ENCODE measurements at regions not wholly inside any gene's neighbourhood (a gene's known extent, or its start where the extent isn't known, plus 50 kb on each side); places are given as distances from the start of the nearest gene placed in this dataset.
"Not testable (repeated sequence)": the region's sequence is repeated elsewhere in the genome, so short reads cannot be mapped to it uniquely, and the experiment has no call there.

DNA sequence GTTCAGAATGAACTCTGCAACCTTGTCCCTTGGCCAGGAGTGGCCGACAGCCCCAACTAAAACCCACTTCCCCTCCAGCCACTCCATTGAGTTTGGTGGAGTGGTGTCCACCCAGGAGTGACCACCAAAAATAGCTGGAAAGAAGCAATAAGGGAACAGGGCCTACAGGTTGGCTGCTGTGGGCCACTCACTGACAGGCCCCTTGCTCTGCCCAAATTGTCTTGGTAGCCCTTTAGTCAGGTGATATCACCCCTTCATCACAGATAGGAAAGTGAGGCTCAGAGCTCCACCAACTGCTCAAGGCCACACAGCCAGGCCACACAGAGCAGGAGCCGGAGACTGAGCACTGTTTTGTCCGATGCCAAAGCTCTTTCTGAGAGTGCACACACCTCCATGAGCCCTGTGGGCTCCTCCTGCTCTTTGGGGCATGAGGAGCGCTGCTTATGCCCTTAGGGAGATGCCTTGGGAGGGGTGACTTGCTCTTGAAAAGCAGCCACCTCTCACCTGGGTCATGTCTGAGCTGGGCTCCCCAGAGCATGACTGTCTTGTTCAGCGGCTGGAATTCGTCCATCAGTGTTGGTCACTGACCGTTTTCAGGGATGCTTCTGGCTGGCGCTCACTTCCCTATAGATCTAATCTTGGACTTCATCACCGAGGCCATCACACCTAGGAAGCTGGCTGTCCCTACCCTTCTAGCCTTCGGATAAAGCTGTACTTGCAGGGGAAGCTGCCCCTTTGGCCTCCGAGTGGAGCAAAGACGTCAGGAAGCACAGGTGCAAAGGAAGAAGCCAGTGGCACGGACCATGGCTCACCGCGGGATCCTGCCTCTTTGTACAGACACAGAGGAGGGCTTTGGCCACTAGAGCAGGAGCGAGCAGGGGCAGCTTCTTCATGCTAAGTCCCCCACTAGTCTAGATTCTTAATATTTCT lies 186.0 kb upstream of the ZNF469 start:
- Mint-ChIP-seq H3K36me3 (ENCODE audit: low read depth) (peaks cover 2% of the 10 kb centered on the region), H3K4me3 (ENCODE audit: unreplicated experiment) (no peak overlapping the region)
- no peak for DNase-seq (ENCODE audit: low spot score)

GRCh38 chr16:88197481-88198456 lies 185.0 kb upstream of the ZNF469 start:
- no peak for DNase-seq (ENCODE audit: low spot score)
- H3K36me3 Mint-ChIP-seq (ENCODE audit: low read depth): no peaks in the 10 kb centered on the region
- no peaks in the 10 kb centered on the region for H3K9me3 Mint-ChIP-seq (ENCODE audit: low read depth)
- peaks cover 15% of the 10 kb centered on the region for H3K4me1 Mint-ChIP-seq (ENCODE audit: low read depth)
- TF ChIP-seq, protein P1, sequence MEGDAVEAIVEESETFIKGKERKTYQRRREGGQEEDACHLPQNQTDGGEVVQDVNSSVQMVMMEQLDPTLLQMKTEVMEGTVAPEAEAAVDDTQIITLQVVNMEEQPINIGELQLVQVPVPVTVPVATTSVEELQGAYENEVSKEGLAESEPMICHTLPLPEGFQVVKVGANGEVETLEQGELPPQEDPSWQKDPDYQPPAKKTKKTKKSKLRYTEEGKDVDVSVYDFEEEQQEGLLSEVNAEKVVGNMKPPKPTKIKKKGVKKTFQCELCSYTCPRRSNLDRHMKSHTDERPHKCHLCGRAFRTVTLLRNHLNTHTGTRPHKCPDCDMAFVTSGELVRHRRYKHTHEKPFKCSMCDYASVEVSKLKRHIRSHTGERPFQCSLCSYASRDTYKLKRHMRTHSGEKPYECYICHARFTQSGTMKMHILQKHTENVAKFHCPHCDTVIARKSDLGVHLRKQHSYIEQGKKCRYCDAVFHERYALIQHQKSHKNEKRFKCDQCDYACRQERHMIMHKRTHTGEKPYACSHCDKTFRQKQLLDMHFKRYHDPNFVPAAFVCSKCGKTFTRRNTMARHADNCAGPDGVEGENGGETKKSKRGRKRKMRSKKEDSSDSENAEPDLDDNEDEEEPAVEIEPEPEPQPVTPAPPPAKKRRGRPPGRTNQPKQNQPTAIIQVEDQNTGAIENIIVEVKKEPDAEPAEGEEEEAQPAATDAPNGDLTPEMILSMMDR (IDR thresholded peaks at IDR 0.05): no peak
- H3K4me3 Mint-ChIP-seq (ENCODE audit: unreplicated experiment): no peak overlapping the region
- no peaks in the 10 kb centered on the region for H3K27me3 Mint-ChIP-seq (ENCODE audit: low read depth)
- H3K27ac Mint-ChIP-seq (ENCODE audit: unreplicated experiment): no peak overlapping the region

More for the DNA sequence above, 186.0 kb upstream of the ZNF469 start:
- Mint-ChIP-seq H3K9me3 (ENCODE audit: low read depth) (peaks cover 3% of the 10 kb centered on the region), H3K27me3 (ENCODE audit: low read depth) (no peaks in the 10 kb centered on the region), H3K4me1 (ENCODE audit: low read depth) (peaks cover 15% of the 10 kb centered on the region), H3K27ac (ENCODE audit: unreplicated experiment) (no peak overlapping the region)
- TF ChIP-seq, protein P1 (IDR thresholded peaks at IDR 0.05): no peak

GRCh38 chr16:88198457-88199295 lies 184.1 kb upstream of the ZNF469 start:
- not testable (repeated sequence) for H3K27ac Mint-ChIP-seq (ENCODE audit: unreplicated experiment); DNase-seq (ENCODE audit: low spot score); H3K4me3 Mint-ChIP-seq (ENCODE audit: unreplicated experiment); H3K27me3 Mint-ChIP-seq (ENCODE audit: low read depth); H3K9me3 Mint-ChIP-seq (ENCODE audit: low read depth); H3K36me3 Mint-ChIP-seq (ENCODE audit: low read depth)
- peaks cover 15% of the 10 kb centered on the region for H3K4me1 Mint-ChIP-seq (ENCODE audit: low read depth)

DNA sequence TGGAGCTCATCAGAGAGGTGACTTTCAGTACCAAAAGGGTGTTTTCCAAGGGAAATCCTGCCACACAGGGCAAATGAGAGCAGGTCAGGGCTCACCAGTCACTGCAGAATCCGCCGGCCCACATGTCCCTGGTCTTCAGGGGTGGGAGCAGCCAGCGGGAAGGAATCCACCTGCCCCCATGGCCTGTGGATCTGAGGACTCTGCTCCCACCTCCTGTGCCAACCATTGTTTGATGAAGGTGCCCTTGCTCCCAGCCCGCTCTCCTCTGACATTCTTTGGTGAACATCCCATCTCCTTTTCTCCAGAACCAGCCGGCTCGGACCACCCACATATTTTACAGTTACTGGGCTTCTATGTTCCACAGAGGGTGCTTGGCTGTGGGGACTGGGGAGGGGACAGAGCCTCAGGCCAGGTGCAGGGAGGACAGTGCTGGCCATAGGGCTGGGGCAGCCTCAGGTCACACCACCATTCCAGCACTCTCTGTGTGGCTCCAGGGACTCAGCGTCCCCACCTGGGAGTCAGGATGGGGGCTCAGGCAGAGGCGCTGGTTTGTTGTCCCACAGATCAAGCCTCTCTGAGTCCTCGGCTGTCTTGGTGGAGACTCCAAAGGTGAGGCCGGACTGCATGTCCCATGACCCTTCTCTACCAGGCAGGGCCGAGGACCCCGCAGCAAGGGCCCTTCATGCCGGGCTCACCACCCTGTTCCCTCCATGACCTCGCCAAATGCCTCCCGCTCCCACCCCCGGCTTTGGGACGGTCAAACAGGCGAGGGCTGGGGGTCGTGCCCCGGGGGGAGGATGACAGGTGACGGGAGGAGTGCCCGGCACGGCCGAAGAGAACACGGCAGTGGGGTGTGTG lies 183.2 kb upstream of the ZNF469 start:
- not testable (repeated sequence) for H3K4me3 Mint-ChIP-seq (ENCODE audit: unreplicated experiment); H3K9me3 Mint-ChIP-seq (ENCODE audit: low read depth); H3K4me1 Mint-ChIP-seq (ENCODE audit: low read depth); H3K27me3 Mint-ChIP-seq (ENCODE audit: low read depth); H3K36me3 Mint-ChIP-seq (ENCODE audit: low read depth); H3K27ac Mint-ChIP-seq (ENCODE audit: unreplicated experiment)
- DNase-seq (ENCODE audit: low spot score): peak; percentile 65

DNA sequence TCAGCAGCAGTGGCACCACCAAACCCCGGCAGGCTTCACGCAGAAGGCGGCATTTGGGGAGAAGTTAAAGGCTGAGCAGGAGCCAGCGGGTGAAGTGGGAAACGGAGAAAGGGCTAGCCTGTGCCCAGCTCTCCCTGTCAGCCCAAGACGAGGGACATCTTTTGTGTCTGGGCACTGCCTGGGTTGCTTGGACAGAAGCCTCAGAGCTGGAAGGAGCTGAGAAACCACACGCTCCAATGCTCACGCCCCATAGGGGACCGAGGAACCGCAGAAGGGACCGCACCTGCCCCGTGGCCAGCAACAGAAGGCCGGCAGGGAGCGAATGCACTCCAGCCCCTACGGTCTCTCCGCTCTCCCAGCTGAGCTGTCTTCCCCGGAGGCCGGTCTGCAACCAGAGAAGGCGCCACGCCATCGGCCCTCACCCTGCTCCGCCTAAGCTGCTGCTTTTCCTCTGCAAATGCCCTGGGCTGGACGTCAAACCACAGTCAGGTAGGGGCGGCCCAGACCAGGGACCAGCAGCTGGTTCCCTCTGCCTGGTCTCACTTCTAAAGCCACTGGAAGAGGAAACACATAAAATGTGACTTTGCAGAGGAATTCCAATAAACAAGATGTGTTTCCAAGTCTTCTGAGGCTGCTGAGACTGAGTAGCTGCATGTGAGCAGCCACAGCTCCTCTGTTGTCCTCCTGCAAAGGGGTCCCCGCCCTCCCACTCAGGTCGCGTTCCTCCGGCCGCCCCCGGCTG lies 182.4 kb upstream of the ZNF469 start:
- peak; percentile 68 for DNase-seq (ENCODE audit: low spot score)

More for the DNA sequence above, 182.4 kb upstream of the ZNF469 start:
- H3K9me3 Mint-ChIP-seq (ENCODE audit: low read depth); H3K27ac Mint-ChIP-seq (ENCODE audit: unreplicated experiment); H3K36me3 Mint-ChIP-seq (ENCODE audit: low read depth); H3K27me3 Mint-ChIP-seq (ENCODE audit: low read depth); H3K4me1 Mint-ChIP-seq (ENCODE audit: low read depth); H3K4me3 Mint-ChIP-seq (ENCODE audit: unreplicated experiment): not testable (repeated sequence)

Measured in chondrocyte (in vitro differentiated cells).